Stimulated activated CD8-positive, alpha-beta memory T cell treated with anti-CD3 and anti-CD28 coated beads, Interleukin-4, amount 100 ng/mL, for 1 hour (primary cell): ENCODE measurements at regions not wholly inside any gene's neighbourhood (a gene's known extent, or its start where the extent isn't known, plus 50 kb on each side); places are given as distances from the start of the nearest gene placed in this dataset.

Experiments used
- DNase-seq, 2 donors: peaks; one replicate each; pipeline ENCODE4 v3.0.0-alpha.2; 2020; ENCODE audit warnings: low read depth in 2 of 2, low spot score in 1 of 2

GRCh38 chr6:85396159-85396808 lies 53.6 kb upstream of the NT5E start:
- no peak for DNase-seq

GRCh38 chr6:85395746-85396145 lies 54.1 kb upstream of the NT5E start:
- no peak for DNase-seq

GRCh38 chr6:85394853-85395538 lies 54.9 kb upstream of the NT5E start:
- DNase-seq, result no peak

- DNase-seq, result no peak
These were observed 55.7 kb upstream of the NT5E start for GRCh38 chr6:85394199-85394598.

GRCh38 chr6:85392379-85392778 lies 57.5 kb upstream of the NT5E start:
- no peak for DNase-seq

- DNase-seq, result no peak
These were observed 59.1 kb upstream of the NT5E start for GRCh38 chr6:85390775-85391174.

- no peak for DNase-seq
These were observed 59.7 kb upstream of the NT5E start for GRCh38 chr6:85390105-85390728.

GRCh38 chr6:85389151-85389797 lies 60.6 kb upstream of the NT5E start:
- DNase-seq, result no peak

GRCh38 chr6:85388531-85388930 lies 61.4 kb upstream of the NT5E start:
- no peak for DNase-seq

GRCh38 chr6:85385636-85386315 lies 64.1 kb upstream of the NT5E start:
- DNase-seq, result no peak

GRCh38 chr6:85383042-85383441 lies 66.8 kb upstream of the NT5E start:
- DNase-seq, result no peak

- DNase-seq, result no peak
These were observed 67.3 kb upstream of the NT5E start for GRCh38 chr6:85382541-85382940.

DNA sequence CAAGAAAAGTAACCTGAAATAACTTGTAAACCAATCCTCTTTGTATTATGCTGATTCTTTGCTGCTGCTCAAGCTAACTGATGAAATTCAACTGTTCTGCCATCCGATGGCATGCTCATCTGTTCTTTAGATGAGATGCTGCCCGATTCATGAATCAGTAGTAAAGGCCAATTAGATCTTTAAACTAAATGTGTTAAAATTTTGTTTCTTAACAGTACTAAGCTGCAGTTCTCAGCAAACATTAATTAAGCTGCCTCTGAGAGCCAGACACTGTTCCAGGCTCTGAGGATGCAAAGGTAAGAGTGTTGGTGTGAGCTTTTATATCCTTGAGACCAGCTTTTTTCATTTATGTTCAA lies 77.0 kb upstream of the NT5E start:
- no peak for DNase-seq

GRCh38 chr6:85372188-85372914 lies 77.5 kb upstream of the NT5E start:
- no peak for DNase-seq

GRCh38 chr6:85368631-85369030 lies 81.3 kb upstream of the NT5E start:
- no peak for DNase-seq

DNA sequence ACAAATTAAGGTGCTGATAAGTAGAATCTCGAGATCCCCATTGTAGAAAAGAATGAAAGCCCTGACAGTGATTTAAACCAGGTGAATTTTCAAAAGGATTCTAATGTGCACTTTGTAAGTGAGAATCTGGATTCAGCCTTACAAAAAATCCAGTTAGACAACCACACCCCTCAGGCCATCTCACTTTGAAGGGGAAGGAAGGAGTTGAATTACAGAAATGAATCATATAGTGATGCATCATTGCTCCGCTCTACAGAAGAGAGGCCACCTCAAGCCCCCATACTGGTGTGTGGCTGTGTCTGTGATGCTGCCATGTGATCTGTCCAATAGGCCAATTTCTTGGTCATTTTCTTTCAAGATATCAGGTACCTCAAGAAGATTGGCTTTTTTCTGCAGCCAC lies 85.5 kb upstream of the NT5E start:
- no peak for DNase-seq

DNA sequence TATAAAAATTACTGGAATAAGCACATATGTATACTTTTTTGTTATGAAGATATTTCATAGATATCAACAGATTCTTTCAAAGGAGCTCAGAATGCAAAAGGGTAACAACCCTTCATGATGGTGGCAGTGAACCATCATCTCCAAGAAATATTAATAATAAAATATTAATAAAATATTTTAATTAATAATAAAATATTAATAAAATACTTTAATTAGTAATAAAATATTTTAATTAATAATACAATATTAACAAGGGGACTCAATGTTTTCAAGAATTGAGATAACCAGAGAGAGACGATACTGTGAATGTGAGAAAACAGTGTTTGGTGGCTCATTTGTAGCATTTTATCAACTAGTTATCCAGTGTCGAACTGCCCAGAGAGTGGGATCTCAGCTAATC lies 86.0 kb upstream of the NT5E start:
- no peak for DNase-seq

DNA sequence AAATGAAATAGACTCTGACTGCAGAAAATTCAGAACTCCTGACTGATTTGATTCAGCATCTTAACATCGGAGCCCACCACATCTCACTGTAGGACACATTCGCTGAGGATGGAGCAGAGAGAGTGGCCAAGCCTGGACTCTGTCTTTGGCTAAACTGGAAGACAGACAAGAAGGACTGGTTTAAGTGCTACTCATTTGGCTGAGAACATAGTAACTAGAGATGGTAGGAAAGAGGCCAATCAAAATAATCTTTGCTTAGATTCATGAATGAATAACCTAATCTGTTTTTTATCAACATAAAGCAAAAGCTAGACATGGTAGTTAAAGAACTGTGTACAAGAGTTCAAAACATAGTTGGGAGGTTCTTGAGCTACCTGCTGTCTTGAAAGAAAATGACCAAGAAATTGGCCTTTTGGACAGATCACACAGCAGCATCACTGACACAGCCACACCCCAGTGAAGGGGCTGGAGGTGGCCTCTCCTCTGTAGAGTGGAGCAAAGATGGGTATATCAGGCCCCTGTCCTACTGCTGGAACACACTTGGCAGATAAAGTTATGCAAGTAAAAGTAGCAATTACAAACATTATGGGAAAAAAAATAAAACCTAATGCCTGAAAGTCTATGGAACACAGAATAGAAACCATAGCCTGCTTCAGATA lies 87.1 kb upstream of the NT5E start:
- no peak for DNase-seq

DNA sequence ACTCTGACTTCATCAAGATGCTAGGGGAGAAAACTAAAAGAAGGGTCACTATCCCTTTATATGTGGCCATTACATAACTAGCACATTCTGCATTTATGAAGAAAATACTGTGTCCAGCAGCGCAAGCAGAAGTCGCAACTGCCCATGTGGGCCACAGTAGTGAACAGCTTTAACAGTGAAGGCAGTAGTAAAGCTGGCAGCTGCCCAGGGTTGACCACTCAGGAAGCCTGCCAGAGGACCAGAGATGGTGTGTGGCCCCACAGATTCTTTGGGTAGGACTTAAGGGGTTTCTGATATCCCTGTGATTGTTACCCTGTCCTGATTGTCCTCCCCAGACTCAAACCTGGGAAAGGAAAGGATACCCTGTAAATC lies 88.3 kb upstream of the NT5E start:
- DNase-seq, result no peak

DNA sequence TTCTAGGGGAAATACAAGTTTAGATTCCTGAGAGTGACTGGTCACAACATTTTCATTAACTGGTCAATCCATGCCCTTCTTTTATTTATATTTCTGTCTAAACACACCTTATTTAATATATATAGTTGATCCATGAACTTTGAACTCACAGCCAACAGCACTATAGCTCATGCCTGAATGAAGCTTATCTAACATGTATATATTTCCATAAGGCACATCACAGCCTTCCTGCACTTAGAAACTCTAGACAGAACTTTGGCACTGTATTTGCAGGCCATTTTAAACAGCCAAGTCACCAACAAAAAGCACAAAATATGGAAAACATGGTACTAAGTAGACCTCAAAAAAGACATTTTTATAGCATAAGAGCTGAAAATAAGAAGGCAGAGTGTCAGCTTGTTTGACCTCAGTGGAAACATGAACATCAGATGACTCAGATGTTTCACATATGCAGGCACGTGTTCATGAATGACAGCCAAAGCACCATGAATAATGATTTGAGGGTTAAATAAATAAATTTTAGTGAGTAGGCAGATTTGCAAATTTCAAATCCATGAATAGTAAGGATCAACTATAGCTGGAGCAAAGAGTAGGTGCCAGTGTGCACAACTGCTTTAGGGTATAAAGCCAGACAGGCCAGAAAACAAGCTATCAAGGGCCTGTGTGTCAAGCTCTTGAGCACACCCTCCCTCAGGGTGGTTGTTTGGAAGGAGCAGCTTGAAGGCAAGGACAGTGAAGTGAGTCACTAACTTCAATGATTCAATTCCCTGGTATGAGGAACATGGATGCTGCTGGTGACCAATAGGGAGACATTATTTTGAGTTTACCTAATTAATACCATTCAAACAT lies 88.9 kb upstream of the NT5E start:
- no peak for DNase-seq
